Left cardiac atrium (tissue), 4 donors: ENCODE measurements at regions not wholly inside any gene's neighbourhood (a gene's known extent, or its start where the extent isn't known, plus 50 kb on each side); places are given as distances from the start of the nearest gene placed in this dataset.

Experiments used
- ATAC-seq, 2 donors: fragments of 200-7000 bp; cut with Tn5 transposase; one replicate each; pipeline ENCODE4 v1.9.1; 2020; ENCODE audit warnings: mild to moderate bottlenecking in 2 of 2, moderate library complexity in 2 of 2
- DNase-seq: peaks from one replicate; pipeline ENCODE4 v3.0.0-alpha.2; 2020
- intact Hi-C, 2 donors: fragments of 100-400 bp; cut with DNase I; formaldehyde crosslinking; loops; one replicate each; pipeline versions ENCODE4 v1.14.1 to v1.15.1; 2022 to 2023
- donor health status: DM: no; HTN: yes; CAD: no.
- donor health status: DM: no; HTN: yes; CAD: no; lungs with severe emphysema.
- donor health status: DM: yes; HTN: yes; CAD: no.
- donor health status: Dilated cardiomyopathy.

GRCh38 chr15:85298366-85298765, 82.0 kb upstream of the AKAP13 start:
- ATAC-seq (no peak), DNase-seq (no peak)
- intact Hi-C loops: loop anchor here in 1 of 2 donors (5.0 kb wide), 1 partner anchor 539 kb away; no protein-coding TSS in a partner anchor

DNA sequence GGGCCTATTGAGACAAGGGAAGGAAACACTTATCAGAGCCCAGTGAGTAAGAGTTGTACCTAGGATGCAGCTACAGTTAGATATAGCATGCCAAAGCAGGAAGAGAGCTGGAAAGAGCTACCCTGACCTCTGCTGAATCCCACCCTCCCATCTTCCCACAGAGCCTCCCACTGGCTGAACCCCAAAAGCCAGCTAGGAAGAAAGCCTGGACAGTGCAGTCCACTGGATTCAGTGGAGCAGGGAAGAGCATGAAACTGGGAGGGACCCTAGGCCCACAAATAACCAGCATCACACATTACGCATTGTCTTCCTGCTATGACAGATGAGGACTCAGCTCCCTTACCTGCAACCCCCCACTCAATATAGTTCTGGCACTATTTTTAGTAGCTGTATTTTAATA, 81.5 kb upstream of the AKAP13 start:
- intact Hi-C loops: loop anchor here in 1 of 2 donors (5.0 kb wide), 1 partner anchor 538 kb away; no protein-coding TSS in a partner anchor
- no peak for ATAC-seq
- no peak for DNase-seq

GRCh38 chr15:85302271-85302670, 78.1 kb upstream of the AKAP13 start:
- no peak for DNase-seq
- intact Hi-C loops: no loop called here
- ATAC-seq: no peak

DNA sequence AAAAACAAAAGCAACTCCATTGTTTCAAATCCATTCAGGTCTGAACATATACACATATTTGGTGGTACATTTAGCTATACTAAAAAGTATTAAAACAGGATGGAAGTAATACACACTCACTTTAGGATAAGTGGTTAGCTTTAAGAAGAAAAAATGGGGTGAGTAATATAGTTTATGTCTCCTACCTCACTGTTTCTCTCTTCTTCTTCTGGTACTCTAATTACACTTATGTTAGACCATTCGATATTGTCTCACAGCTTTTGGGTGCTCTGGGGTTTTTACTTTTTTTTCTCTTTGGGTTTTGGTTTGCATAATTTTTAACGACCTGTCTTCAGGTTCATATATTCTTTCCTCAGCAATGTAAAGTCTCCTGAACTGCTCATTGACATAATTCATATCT, 75.4 kb upstream of the AKAP13 start:
- DNase-seq: no peak
- no peak for ATAC-seq
- intact Hi-C loops: no loop called here

DNA sequence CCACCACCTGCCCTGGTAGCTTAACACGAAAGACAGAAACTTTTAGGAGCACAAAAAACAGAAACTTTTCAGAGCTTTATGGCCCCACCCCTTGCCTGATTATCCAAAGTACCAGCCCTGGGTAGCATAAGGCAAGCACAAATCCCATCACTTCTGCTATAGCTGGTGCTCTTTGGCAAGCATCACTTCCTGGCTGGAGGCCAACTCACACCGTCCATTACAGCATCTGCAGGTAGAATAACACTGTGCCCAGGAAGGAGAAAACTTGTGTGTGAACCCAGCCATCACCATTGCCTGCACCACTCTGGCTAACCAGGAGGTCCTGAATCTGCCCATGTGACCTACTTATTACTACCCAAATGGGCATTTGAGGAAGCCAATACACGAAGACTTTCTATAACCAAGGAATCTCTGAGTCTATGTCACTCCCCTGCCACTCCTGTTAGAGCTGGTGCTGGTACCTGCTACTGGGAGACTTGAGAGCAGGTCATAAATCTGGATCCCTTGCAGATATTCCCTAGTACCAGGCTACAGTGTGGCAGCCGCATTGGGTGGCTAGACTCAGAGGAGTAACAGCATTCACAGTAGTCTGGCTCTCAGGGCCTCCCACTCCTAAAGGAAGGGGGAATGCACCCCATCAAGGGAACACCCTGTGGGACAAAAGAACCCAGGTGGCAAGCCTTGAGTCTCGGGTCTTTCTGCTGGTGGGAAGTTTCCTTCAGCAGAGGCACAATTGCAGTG, 73.3 kb upstream of the AKAP13 start:
- DNase-seq: no peak
- intact Hi-C loops: no loop called here

GRCh38 chr15:85307687-85308045, 72.7 kb upstream of the AKAP13 start:
- ATAC-seq (no peak), DNase-seq (no peak)
- intact Hi-C loops: no loop called here

More for the DNA sequence above, 73.3 kb upstream of the AKAP13 start:
- ATAC-seq: no peak

DNA sequence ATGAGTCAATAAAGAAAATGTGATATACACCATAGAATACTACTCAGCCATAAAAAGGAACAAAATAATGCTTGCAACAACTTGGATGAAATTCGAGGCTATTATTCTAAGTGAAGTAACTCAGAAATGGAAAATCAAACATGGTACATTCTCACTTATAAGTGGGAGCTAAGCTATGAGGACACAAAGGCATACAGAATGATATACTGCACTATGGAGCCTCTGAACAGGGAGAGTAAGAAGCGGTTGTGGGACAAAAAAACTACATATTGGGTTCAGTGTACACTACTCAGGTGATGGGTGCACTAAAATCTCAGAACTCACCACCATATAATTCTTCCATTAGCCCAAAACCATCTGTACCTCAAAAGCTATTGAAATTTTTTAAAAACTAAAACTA, 68.8 kb upstream of the AKAP13 start:
- no peak for DNase-seq
- intact Hi-C loops: loop anchor here in 1 of 2 donors (10.0 kb wide), 1 partner anchor 523 kb away; no protein-coding TSS in a partner anchor
- ATAC-seq: no peak

DNA sequence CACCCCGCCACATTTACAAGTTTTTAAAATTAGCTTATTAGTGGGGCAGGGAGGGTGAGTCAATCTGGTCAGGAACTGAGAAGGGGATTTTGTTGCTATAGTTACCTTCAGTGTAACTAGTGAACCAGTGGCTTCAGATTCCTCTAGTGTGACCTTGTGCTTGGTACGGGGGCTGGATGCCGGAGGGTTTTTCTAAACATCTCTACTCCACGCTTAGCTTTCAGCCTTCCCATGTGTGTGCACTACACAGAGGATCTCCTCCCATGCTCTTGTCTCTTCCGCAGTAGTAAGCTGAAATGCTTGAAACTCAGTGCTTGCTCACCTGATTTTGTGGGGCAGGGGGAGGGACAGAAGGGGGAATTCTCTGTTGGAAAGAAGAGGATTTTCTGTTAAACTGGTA, 67.9 kb upstream of the AKAP13 start:
- DNase-seq (no peak), ATAC-seq (peak in 1 of 2 donors; percentile 21)
- intact Hi-C loops: loop anchor here in 1 of 2 donors (10.0 kb wide), 1 partner anchor 522 kb away; no protein-coding TSS in a partner anchor

DNA sequence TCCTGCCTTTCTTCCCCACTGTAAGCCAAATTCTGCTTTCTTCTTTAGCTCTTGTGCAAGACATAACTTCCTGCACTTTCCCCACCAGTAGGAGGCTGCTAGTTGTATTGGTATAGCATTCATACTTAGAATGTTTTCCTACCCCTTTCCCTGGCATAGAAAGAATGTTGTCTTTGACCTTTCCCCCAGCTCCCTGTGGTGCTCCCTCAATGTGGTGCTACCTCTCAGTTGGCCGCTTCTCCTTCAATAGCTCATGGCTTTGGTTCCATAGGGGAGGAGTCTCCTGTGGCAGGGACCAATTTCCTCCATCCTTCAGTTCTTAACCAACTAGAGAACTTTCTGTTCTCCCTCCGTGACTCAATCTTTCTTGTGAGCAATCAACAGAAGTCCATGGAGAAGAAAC, 67.5 kb upstream of the AKAP13 start:
- intact Hi-C loops: loop anchor here in 1 of 2 donors (10.0 kb wide), 1 partner anchor 522 kb away; no protein-coding TSS in a partner anchor
- ATAC-seq: peak in 1 of 2 donors; percentile 34
- no peak for DNase-seq

DNA sequence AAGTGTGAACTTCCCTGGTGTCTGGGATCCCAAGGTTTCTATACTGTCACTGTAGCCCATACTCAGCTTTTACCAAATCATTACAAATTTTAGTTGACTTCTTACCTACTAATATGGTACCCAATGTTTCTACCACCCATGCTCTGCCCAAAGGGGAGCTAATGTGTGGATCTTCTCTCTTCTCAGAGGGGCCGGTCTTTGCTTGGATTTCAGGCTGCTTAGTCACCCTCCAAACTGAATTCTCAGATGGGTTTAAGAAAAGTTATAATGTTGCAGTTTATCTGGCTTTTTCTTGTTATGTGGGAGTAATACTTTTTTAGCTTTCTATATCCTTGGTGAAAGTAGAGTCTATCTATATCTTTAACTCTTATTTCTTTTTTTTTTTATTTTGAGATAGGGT, 67.1 kb upstream of the AKAP13 start:
- intact Hi-C loops: loop anchor here in 1 of 2 donors (10.0 kb wide), 1 partner anchor 521 kb away; no protein-coding TSS in a partner anchor
- DNase-seq (no peak), ATAC-seq (no peak)

- ATAC-seq (no peak), DNase-seq (no peak)
- intact Hi-C loops: loop anchor here in 1 of 2 donors (10.0 kb wide), 1 partner anchor 521 kb away; no protein-coding TSS in a partner anchor
Measured at GRCh38 chr15:85314146-85314545, 66.3 kb upstream of the AKAP13 start.

DNA sequence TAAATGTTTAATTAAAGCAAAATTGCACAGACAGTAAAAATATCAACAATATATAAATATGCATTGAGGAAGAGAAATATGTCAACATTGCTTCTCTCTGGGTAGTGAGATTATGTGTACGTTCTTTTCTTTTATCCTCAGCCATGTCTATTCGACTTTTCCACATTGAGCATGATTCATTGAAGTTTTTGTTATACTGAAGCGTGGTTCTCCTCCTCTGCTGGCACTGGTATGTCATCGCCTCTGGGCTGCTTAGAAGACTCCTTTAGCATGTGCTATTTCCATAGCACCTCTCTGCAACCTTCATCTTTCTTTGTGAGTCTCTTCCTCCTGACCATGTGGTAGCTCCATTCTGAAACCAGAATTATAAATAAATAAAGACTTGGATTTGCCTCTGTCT, 65.8 kb upstream of the AKAP13 start:
- DNase-seq (no peak), ATAC-seq (no peak)
- intact Hi-C loops: loop anchor here in 1 of 2 donors (10.0 kb wide), 1 partner anchor 520 kb away; no protein-coding TSS in a partner anchor

GRCh38 chr15:85316244-85316934, 64.0 kb upstream of the AKAP13 start:
- DNase-seq (no peak), ATAC-seq (no peak)
- intact Hi-C loops: loop anchor here in 1 of 2 donors (10.0 kb wide), 1 partner anchor 518 kb away; no protein-coding TSS in a partner anchor

DNA sequence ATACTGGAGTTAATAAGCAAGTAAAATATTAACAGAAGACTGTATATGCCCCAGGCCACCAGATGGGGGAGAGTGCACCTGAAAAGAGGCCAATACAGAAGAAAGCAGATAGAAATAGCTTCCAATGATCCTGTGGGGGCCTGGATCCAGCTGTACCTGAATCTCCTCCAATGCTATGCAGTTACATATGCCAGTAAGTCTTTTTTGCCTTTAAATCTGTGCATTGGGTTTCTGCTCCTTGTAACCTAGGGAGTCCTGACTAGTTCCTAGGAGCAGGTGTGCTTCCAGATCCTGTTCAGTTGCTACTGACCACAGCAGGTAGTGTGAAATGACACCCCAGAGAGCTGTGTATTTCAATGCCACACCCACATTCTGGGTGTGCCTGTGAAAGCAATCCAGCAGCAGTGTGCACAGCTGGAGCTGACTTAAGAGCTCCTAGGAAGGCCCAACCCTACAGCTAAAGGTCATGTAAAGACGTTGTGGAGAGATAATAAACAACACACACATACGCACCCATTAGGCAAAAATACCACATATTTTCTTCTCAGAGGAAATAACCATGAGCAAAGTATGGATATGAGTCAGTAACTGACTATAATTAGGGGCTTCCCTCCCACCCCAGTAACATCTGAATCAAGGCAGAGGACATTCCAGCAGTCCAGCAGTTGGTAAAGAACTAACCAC, 62.2 kb upstream of the AKAP13 start:
- DNase-seq: no peak
- ATAC-seq: peak in 1 of 2 donors; percentile 29
- intact Hi-C loops: loop anchor here in 1 of 2 donors (10.0 kb wide), 1 partner anchor 517 kb away; no protein-coding TSS in a partner anchor

DNA sequence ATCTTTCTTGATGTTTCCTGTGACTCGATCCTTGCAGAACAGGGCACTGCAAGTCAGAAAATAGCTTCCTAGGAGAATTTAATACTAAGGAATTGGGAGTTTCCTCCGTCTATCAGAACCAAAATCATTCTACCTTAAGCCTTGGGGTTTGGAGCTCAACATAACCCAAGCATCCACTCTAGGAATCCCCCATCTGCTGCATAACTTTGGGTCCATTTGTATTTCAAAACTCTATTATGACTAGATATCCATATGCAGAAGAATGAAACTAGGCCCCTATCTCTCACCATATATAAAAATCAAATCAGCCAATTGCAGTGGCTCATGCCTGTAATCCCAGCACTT, 61.7 kb upstream of the AKAP13 start:
- DNase-seq: no peak
- intact Hi-C loops: loop anchor here in 1 of 2 donors (10.0 kb wide), 1 partner anchor 516 kb away; no protein-coding TSS in a partner anchor
- no peak for ATAC-seq

GRCh38 chr15:85324202-85324601, 56.2 kb upstream of the AKAP13 start:
- intact Hi-C loops: no loop called here
- ATAC-seq (no peak), DNase-seq (no peak)

GRCh38 chr15:85325834-85326233, 54.6 kb upstream of the AKAP13 start:
- no peak for ATAC-seq
- intact Hi-C loops: no loop called here

DNA sequence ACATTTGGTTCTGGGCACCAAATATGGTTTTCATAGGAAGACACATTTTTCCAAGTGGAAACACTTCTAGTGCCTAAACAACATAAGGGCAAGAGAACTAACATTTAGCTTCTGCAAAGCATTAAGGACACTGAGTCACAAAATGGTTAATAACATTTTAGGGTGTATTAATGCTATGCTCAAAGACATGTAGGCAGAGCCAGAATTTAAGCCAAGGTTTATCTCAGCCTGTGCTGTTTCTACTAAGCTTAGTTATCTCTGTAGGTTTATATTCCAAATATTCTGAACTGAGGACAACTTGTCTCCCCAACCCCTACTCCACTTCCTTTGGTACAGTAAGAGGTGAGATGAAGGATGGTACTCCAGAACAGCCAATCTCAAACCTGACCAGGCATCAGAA, 54.1 kb upstream of the AKAP13 start:
- intact Hi-C loops: no loop called here
- ATAC-seq: no peak
- no peak for DNase-seq

More at GRCh38 chr15:85325834-85326233, 54.6 kb upstream of the AKAP13 start:
- no peak for DNase-seq

- ATAC-seq (no peak), DNase-seq (no peak)
- intact Hi-C loops: no loop called here
Measured at GRCh38 chr15:85327820-85328219, 52.6 kb upstream of the AKAP13 start.
